Epithelial cell of esophagus (primary cell): ENCODE measurements at regions not wholly inside any gene's neighbourhood (a gene's known extent, or its start where the extent isn't known, plus 50 kb on each side); places are given as distances from the start of the nearest gene placed in this dataset.
A peak's percentile ranks its signal among the peaks of the same experiment; 100 is the strongest.
"Not testable (repeated sequence)": the region's sequence is repeated elsewhere in the genome, so short reads cannot be mapped to it uniquely, and the experiment has no call there.

Source experiments
- DNase-seq: peaks from one replicate; pipeline ENCODE4 v3.0.0; 2010; ENCODE audit warnings: low read depth
- H3K4me3 ChIP-seq: 2 replicates; pipeline ENCODE4 v1.5.1; 2011; ENCODE audit warnings: mild to moderate bottlenecking, low read length, control low read depth
- TF ChIP-seq, protein P1 (sequence below): IDR thresholded peaks from 2 replicates; pipeline ENCODE4 v1.5.1; 2011; ENCODE audit warnings: low read depth, mild to moderate bottlenecking, low read length, control low read depth, inconsistent platforms; ENCODE audit not compliant: insufficient read depth; ENCODE audit errors: missing control alignments

DNA sequence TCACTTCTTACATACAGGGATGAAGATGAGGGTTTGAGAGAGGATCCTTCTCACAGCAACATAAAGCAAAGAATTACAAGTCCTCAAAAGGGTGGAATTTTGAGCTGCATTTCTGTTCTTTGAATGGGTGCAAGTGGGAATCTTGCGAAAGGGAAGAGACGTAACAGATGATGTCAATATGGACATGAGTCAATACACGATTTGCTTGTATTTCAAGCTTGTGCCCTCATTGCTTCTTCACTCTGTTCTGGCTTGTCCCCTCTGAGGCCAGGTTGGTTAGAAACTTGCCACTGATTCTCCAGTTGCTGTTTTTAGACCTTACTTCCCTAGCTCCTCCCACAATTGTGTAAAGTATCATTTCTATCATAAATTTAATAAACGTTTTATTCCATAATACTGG, 104.8 kb upstream of the CLINT1 start:
- H3K4me3 ChIP-seq = no peak overlapping the region
- DNase-seq = peak; percentile 73
- TF ChIP-seq, protein P1, sequence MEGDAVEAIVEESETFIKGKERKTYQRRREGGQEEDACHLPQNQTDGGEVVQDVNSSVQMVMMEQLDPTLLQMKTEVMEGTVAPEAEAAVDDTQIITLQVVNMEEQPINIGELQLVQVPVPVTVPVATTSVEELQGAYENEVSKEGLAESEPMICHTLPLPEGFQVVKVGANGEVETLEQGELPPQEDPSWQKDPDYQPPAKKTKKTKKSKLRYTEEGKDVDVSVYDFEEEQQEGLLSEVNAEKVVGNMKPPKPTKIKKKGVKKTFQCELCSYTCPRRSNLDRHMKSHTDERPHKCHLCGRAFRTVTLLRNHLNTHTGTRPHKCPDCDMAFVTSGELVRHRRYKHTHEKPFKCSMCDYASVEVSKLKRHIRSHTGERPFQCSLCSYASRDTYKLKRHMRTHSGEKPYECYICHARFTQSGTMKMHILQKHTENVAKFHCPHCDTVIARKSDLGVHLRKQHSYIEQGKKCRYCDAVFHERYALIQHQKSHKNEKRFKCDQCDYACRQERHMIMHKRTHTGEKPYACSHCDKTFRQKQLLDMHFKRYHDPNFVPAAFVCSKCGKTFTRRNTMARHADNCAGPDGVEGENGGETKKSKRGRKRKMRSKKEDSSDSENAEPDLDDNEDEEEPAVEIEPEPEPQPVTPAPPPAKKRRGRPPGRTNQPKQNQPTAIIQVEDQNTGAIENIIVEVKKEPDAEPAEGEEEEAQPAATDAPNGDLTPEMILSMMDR = no peak

DNA sequence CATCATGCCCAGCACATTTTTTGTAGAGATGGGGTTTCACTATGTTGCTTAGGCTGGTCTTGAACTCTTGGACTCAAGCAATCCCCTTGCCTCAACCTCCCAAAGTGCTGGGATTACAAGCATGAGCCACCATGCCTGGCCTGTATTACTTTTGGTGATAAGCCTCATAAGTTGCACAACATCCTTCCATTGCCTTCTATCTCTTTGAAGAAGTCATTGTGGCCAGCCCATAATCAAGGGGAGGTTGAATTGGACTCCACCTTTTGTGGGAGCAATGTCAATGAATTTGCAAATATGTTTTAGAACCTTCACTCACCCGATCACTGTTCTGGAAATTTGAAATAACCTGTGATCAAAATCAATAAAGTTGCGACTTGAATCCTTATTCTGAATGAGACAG, 104.3 kb upstream of the CLINT1 start:
- H3K4me3 ChIP-seq = no peak overlapping the region
- TF ChIP-seq, protein P1 = no peak
- DNase-seq = no peak

- H3K4me3 ChIP-seq, DNase-seq: not testable (repeated sequence)
Measured at GRCh38 chr5:157962686-157963085, 103.7 kb upstream of the CLINT1 start.

- DNase-seq = peak; percentile 0
- TF ChIP-seq, protein P1 = no peak
- H3K4me3 ChIP-seq = no peak overlapping the region
Measured at GRCh38 chr5:157961896-157962590, 103.1 kb upstream of the CLINT1 start.

GRCh38 chr5:157961176-157961575, 102.2 kb upstream of the CLINT1 start:
- DNase-seq = no peak
- no peak overlapping the region for H3K4me3 ChIP-seq
- TF ChIP-seq, protein P1 = no peak

GRCh38 chr5:157959370-157959769, 100.4 kb upstream of the CLINT1 start:
- TF ChIP-seq, protein P1 = no peak
- no peak for DNase-seq
- no peak overlapping the region for H3K4me3 ChIP-seq

GRCh38 chr5:157956271-157956885, 97.4 kb upstream of the CLINT1 start:
- peak; percentile 55 for DNase-seq
- H3K4me3 ChIP-seq = no peak overlapping the region
- TF ChIP-seq, protein P1 = no peak
